H9 (cell line): ENCODE measurements at regions not wholly inside any gene's neighbourhood (a gene's known extent, or its start where the extent isn't known, plus 50 kb on each side); places are given as distances from the start of the nearest gene placed in this dataset.
A peak's percentile ranks its signal among the peaks of the same experiment; 100 is the strongest.

ENCODE experiments used
- DNase-seq: peaks from one replicate; pipeline ENCODE4 v3.0.0-alpha.2; 2017
- H2AFZ ChIP-seq: one replicate; pipeline ENCODE4 v1.6.1; 2013; ENCODE audit warnings: mild to moderate bottlenecking, low read length, control low read depth, moderate library complexity
- H2AK5ac ChIP-seq: 2 replicates; pipeline ENCODE4 v1.6.1; 2013; ENCODE audit warnings: low read length, control low read depth, mixed read lengths; ENCODE audit not compliant: insufficient read length
- H2BK120ac ChIP-seq: one replicate; pipeline ENCODE4 v1.6.1; 2013; ENCODE audit warnings: low read depth, mild to moderate bottlenecking, low read length, control low read depth, inconsistent platforms; ENCODE audit not compliant: poor library complexity, severe bottlenecking
- H2BK12ac ChIP-seq: 2 replicates; pipeline ENCODE4 v1.6.1; 2013; ENCODE audit warnings: low read length, control low read depth, mixed read lengths, low read depth; ENCODE audit not compliant: insufficient read length
- H2BK15ac ChIP-seq: 2 replicates; pipeline ENCODE4 v1.6.1; 2013; ENCODE audit warnings: low read depth, low read length, control low read depth
- H2BK20ac ChIP-seq: one replicate; pipeline ENCODE4 v1.6.1; 2013; ENCODE audit warnings: low read depth, mild to moderate bottlenecking, low read length, control low read depth, inconsistent platforms; ENCODE audit not compliant: poor library complexity, severe bottlenecking
- H2BK5ac ChIP-seq: 2 replicates; pipeline ENCODE4 v1.6.1; 2013; ENCODE audit warnings: low read length, control low read depth, mixed read lengths; ENCODE audit not compliant: insufficient read length
- H3K14ac ChIP-seq: 2 replicates; pipeline ENCODE4 v1.6.1; 2013; ENCODE audit warnings: low read length, control low read depth; ENCODE audit not compliant: insufficient read depth
- H3K18ac ChIP-seq: 2 replicates; pipeline ENCODE4 v1.6.1; 2013; ENCODE audit warnings: low read depth, mild to moderate bottlenecking, mixed read lengths, low read length, control low read depth; ENCODE audit not compliant: insufficient read length
- H3K23ac ChIP-seq: 2 replicates; pipeline ENCODE4 v1.6.1; 2013; ENCODE audit warnings: low read length, control low read depth, mixed read lengths, low read depth; ENCODE audit not compliant: insufficient read length
- H3K23me2 ChIP-seq: 2 replicates; pipeline ENCODE4 v1.6.1; 2013; ENCODE audit warnings: low read depth, mild to moderate bottlenecking, mixed read lengths, low read length, control low read depth; ENCODE audit not compliant: insufficient read length, poor library complexity, severe bottlenecking
- H3K27ac ChIP-seq: 2 replicates; pipeline ENCODE4 v1.5.1; 2013; ENCODE audit warnings: low read length, control low read depth, mixed read lengths, low read depth; ENCODE audit not compliant: insufficient read length
- H3K27me3 ChIP-seq: 2 replicates; pipeline ENCODE4 v1.6.1; 2013; ENCODE audit warnings: low read length, control low read depth, inconsistent platforms; ENCODE audit not compliant: insufficient read depth
- H3K4ac ChIP-seq: 2 replicates; pipeline ENCODE4 v1.6.1; 2013; ENCODE audit warnings: low read depth, mild to moderate bottlenecking, control low read depth, inconsistent platforms, low read length, moderate library complexity
- H3K4me1 ChIP-seq: 2 replicates; pipeline ENCODE4 v1.6.1; 2013; ENCODE audit warnings: low read length, control low read depth, inconsistent platforms; ENCODE audit not compliant: insufficient read depth
- H3K4me2 ChIP-seq: 2 replicates; pipeline ENCODE4 v1.6.1; 2013; ENCODE audit warnings: low read length, control low read depth, mixed read lengths; ENCODE audit not compliant: insufficient read length, insufficient read depth
- H3K56ac ChIP-seq: 2 replicates; pipeline ENCODE4 v1.6.1; 2013; ENCODE audit warnings: low read depth, mild to moderate bottlenecking, mixed read lengths, low read length, control low read depth; ENCODE audit not compliant: insufficient read length
- H3K79me1 ChIP-seq: 2 replicates; pipeline ENCODE4 v1.6.1; 2013; ENCODE audit warnings: low read depth, mild to moderate bottlenecking, moderate library complexity, low read length, control low read depth, inconsistent platforms; ENCODE audit not compliant: insufficient read depth, poor library complexity, severe bottlenecking
- H3K79me2 ChIP-seq: 2 replicates; pipeline ENCODE4 v1.6.1; 2013; ENCODE audit warnings: low read length, control low read depth, inconsistent platforms; ENCODE audit not compliant: insufficient read depth
- H3K9ac ChIP-seq: 2 replicates; pipeline ENCODE4 v1.6.1; 2013; ENCODE audit warnings: low read length, control low read depth, mixed read lengths; ENCODE audit not compliant: insufficient read length; ENCODE audit errors: extremely low read depth
- H3K9me3 ChIP-seq: one replicate; pipeline ENCODE4 v1.6.1; 2013; ENCODE audit warnings: low read depth, low read length, inconsistent platforms; ENCODE audit not compliant: control insufficient read depth
- H3T11ph ChIP-seq: one replicate; pipeline ENCODE4 v1.6.1; 2013; ENCODE audit warnings: mild to moderate bottlenecking, low read length, control low read depth, inconsistent platforms
- H4K20me1 ChIP-seq: one replicate; pipeline ENCODE4 v1.6.1; 2013; ENCODE audit not compliant: control insufficient read depth, insufficient read length, insufficient read depth
- H4K5ac ChIP-seq: 2 replicates; pipeline ENCODE4 v1.6.1; 2013; ENCODE audit warnings: low read depth, mild to moderate bottlenecking, mixed read lengths, low read length, control low read depth; ENCODE audit not compliant: insufficient read length
- H4K8ac ChIP-seq: replicated peaks from 2 replicates; pipeline ENCODE4 v1.6.1; 2013; ENCODE audit warnings: low read length, control low read depth, mixed read lengths, low read depth; ENCODE audit not compliant: insufficient read length
- H4K91ac ChIP-seq: 2 replicates; pipeline ENCODE4 v1.6.1; 2013; ENCODE audit warnings: low read depth, mild to moderate bottlenecking, moderate library complexity, mixed read lengths, low read length, control low read depth; ENCODE audit not compliant: insufficient read length
- H3K27ac Mint-ChIP-seq, 3 experiments: 2 replicates in 2 of 3; 3 replicates in 1 of 3; pipeline ENCODE4 v1.8.0; 2020 to 2021; ENCODE audit warnings: mixed read lengths in 3 of 3, mild to moderate bottlenecking in 1 of 3, moderate library complexity in 1 of 3
- H3K27me3 Mint-ChIP-seq: 2 replicates; pipeline ENCODE4 v1.8.0; 2021; ENCODE audit warnings: low read depth, mild to moderate bottlenecking, moderate library complexity, mixed read lengths
- H3K36me3 Mint-ChIP-seq, 3 experiments: 2 replicates in 2 of 3; 3 replicates in 1 of 3; pipeline ENCODE4 v1.8.0; 2020 to 2021; ENCODE audit warnings: low read depth in 3 of 3, mixed read lengths in 3 of 3; ENCODE audit not compliant: insufficient read depth in 1 of 3
- H3K4me1 Mint-ChIP-seq, 2 experiments: 2 replicates each; pipeline ENCODE4 v1.8.0; 2020; ENCODE audit warnings: mixed read lengths in 2 of 2
- H3K4me3 Mint-ChIP-seq, 2 experiments: 2 replicates in 1 of 2; 3 replicates in 1 of 2; pipeline ENCODE4 v1.8.0; 2020 to 2021; ENCODE audit warnings: mild to moderate bottlenecking in 2 of 2, mixed read lengths in 2 of 2, moderate library complexity in 1 of 2
- H3K9me3 Mint-ChIP-seq, 2 experiments: 2 replicates in 1 of 2; 3 replicates in 1 of 2; pipeline ENCODE4 v1.8.0; 2020; ENCODE audit warnings: mild to moderate bottlenecking in 2 of 2, mixed read lengths in 2 of 2, moderate library complexity in 1 of 2
- CTCF ChIP-seq: fragments of 200-600 bp; sonication (generic); conservative IDR thresholded peaks from 3 replicates; pipeline ENCODE4 v1.8.0; 2021; ENCODE audit warnings: antibody characterized with exemption, mild to moderate bottlenecking
- WGBS: extraction: QIAGEN DNeasy Blood & Tissue Kit; methylation state at CpG from one replicate; pipeline ENCODE4 v1.1.7; 2013; ENCODE audit warnings: missing lambda C conversion rate, low lambda C conversion rate, mixed read lengths; ENCODE audit not compliant: insufficient read length; ENCODE audit errors: extremely low coverage; 5-methylcytosine and 5-hydroxymethylcytosine counted together

GRCh38 chr3:64343689-64344430 lies 118.6 kb upstream of the PRICKLE2 start:
- Histone ChIP-seq H4K5ac (no peak overlapping the region), H2AFZ (no peak overlapping the region), H3K14ac (no peak overlapping the region), H3K27ac (no peak overlapping the region), H4K20me1 (no peaks in the 10 kb centered on the region), H2BK5ac (no peak overlapping the region), H4K8ac (no peak overlapping the region), H2BK20ac (no peak overlapping the region), H3K4ac (no peak overlapping the region), H3K4me2 (no peak overlapping the region), H4K91ac (no peak overlapping the region), H3K9me3 (no peaks in the 10 kb centered on the region), H3K27me3 (no peaks in the 10 kb centered on the region), H2BK120ac (no peak overlapping the region), H3K18ac (no peak overlapping the region), H3K56ac (no peak overlapping the region), H2BK12ac (no peak overlapping the region), H3K9ac (no peak overlapping the region), H3T11ph (no peak overlapping the region), H3K23ac (no peak overlapping the region), H3K4me1 (peaks cover 4% of the 10 kb centered on the region), H2BK15ac (no peak overlapping the region), H3K79me2 (no peaks in the 10 kb centered on the region), H3K79me1 (no peaks in the 10 kb centered on the region), H3K23me2 (no peaks in the 10 kb centered on the region), H2AK5ac (no peak overlapping the region)
- 0 out of 2 replicates have a peak, but pooled peaks cover 2% of the 10 kb centered on the region for H3K27me3 Mint-ChIP-seq
- H3K27ac Mint-ChIP-seq, result peak overlapping the region; percentile 46 to 96 (median 82); a peak in 6 of 7 replicates
- no peak for DNase-seq
- no peaks in the 10 kb centered on the region for H3K9me3 Mint-ChIP-seq
- H3K4me1 Mint-ChIP-seq, result peaks cover 49 to 56% of the 10 kb centered on the region in 2 experiments
- TF ChIP-seq CTCF, result no peak
- no CpG with 5 or more reads among the region's 8 CpGs for WGBS
- H3K4me3 Mint-ChIP-seq, result no peak overlapping the region
- peaks cover 0 to 2% (median 0%) of the 10 kb centered on the region in 3 experiments; a peak in 1 of 7 replicates for H3K36me3 Mint-ChIP-seq
